HG03280 (cell line): ENCODE measurements at regions not wholly inside any gene's neighbourhood (a gene's known extent, or its start where the extent isn't known, plus 50 kb on each side); places are given as distances from the start of the nearest gene placed in this dataset.

ENCODE experiments used
- ATAC-seq: cut with Tn5 transposase; IDR thresholded peaks from one replicate; pipeline ENCODE4 v1.9.1; 2021; ENCODE audit warnings: mild to moderate bottlenecking, moderate library complexity; ENCODE audit not compliant: unreplicated experiment

GRCh38 chr5:124399426-124399961 lies 346.9 kb downstream of the ZNF608 start:
- ATAC-seq, result no peak

GRCh38 chr5:124398460-124398859 lies 348.0 kb downstream of the ZNF608 start:
- ATAC-seq, result no peak

GRCh38 chr5:124397317-124397716 lies 349.1 kb downstream of the ZNF608 start:
- ATAC-seq, result no peak

- no peak for ATAC-seq
Observed at GRCh38 chr5:124395926-124396325, 350.5 kb downstream of the ZNF608 start.

GRCh38 chr5:124395287-124395686 lies 351.2 kb downstream of the ZNF608 start:
- no peak for ATAC-seq

GRCh38 chr5:124394700-124395245 lies 351.7 kb downstream of the ZNF608 start:
- ATAC-seq, result no peak

GRCh38 chr5:124393584-124394379 lies 352.7 kb downstream of the ZNF608 start:
- no peak for ATAC-seq

GRCh38 chr5:124383693-124384092 lies 362.7 kb downstream of the ZNF608 start:
- ATAC-seq, result no peak

- no peak for ATAC-seq
Observed at GRCh38 chr5:124377386-124377785, 369.1 kb downstream of the ZNF608 start.

GRCh38 chr5:124373883-124374282 lies 372.6 kb downstream of the ZNF608 start:
- ATAC-seq, result no peak

- no peak for ATAC-seq
Observed at GRCh38 chr5:124372457-124372856, 374.0 kb downstream of the ZNF608 start.

GRCh38 chr5:124371111-124371706 lies 375.2 kb downstream of the ZNF608 start:
- no peak for ATAC-seq

GRCh38 chr5:124370601-124371000 lies 375.8 kb downstream of the ZNF608 start:
- ATAC-seq, result no peak

- ATAC-seq, result no peak
Observed at GRCh38 chr5:124365361-124365801, 381.1 kb downstream of the ZNF608 start.

GRCh38 chr5:124355928-124356327 lies 390.5 kb downstream of the ZNF608 start:
- no peak for ATAC-seq

GRCh38 chr5:124353016-124353415 lies 393.4 kb downstream of the ZNF608 start:
- ATAC-seq, result no peak

- ATAC-seq, result no peak
Observed at GRCh38 chr5:124352312-124352711, 394.1 kb downstream of the ZNF608 start.

- ATAC-seq, result no peak
Observed at GRCh38 chr5:124349931-124350330, 396.5 kb downstream of the ZNF608 start.

- no peak for ATAC-seq
Observed at GRCh38 chr5:124343451-124343867, 403.0 kb downstream of the ZNF608 start.

GRCh38 chr5:124342986-124343385 lies 403.5 kb downstream of the ZNF608 start:
- no peak for ATAC-seq

- no peak for ATAC-seq
Observed at GRCh38 chr5:124342584-124342983, 403.9 kb downstream of the ZNF608 start.

- no peak for ATAC-seq
Observed at GRCh38 chr5:124342027-124342471, 404.4 kb downstream of the ZNF608 start.
